NK-92 treated with Interleukin-12 subunit alpha and Interleukin-12 subunit beta, amount 100 ng/mL, for 24 hours (cell line): ENCODE measurements at regions not wholly inside any gene's neighbourhood (a gene's known extent, or its start where the extent isn't known, plus 50 kb on each side); places are given as distances from the start of the nearest gene placed in this dataset.

ENCODE experiments used
- DNase-seq: peaks from one replicate; lab custom pipeline; 2025; lab: John Stamatoyannopoulos, UW

- DNase-seq = no peak
Measured at GRCh38 chr2:7468955-7469354, 551.7 kb downstream of the RNF144A start.

GRCh38 chr2:7471185-7471584 lies 554.0 kb downstream of the RNF144A start:
- DNase-seq = no peak

GRCh38 chr2:7472465-7472864 lies 555.3 kb downstream of the RNF144A start:
- DNase-seq = no peak

DNA sequence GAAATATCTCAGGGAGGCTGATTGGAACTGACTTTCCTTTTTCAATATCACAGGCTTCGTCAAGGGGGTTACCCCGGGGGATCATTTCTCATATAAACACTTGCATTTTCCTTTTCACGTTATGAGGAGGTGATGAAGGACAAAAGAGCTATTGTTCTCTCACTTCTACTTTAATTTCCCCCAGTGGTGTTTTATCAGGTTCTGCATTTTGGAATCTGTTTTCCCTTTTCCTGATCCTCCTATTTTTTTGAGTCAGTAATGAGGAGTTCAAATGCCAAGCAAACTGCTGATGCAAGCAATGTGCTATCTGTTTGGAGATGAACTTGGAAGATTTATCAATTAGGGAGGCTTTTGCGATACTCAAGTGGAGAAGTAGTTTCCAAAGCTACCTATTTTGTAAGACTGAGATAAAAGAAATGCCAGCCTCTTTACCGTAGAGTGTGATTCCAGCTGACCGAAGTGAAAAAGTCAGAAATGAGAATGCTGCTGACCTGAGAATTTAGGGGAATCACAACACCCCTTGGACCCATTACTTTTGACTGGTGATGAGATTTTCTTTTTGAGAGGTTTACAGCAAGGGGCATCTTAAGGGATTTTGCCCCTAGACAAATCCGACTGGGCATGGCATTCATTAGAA lies 556.0 kb downstream of the RNF144A start:
- DNase-seq = no peak

- no peak for DNase-seq
Measured at GRCh38 chr2:7476371-7476770, 559.2 kb downstream of the RNF144A start.

GRCh38 chr2:7479603-7480002 lies 562.4 kb downstream of the RNF144A start:
- DNase-seq = no peak

DNA sequence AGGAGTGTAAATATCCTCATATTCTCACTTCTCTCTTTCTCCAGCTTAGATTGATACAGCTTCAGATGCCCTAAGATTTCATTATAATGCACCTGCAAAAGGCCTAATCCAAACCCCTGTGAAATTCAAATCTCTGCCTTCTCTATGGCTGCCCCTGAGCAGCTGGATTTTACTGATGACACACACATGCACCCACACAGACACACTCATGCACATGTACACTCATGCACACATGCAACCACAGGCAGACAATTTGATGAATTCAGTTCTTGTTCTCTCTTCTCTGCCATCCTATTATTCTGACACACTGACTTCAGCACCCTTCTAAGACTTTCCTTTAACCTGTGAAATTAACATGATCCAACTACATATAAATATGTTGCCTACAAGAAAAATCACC lies 563.2 kb downstream of the RNF144A start:
- no peak for DNase-seq

- no peak for DNase-seq
Measured at GRCh38 chr2:7490672-7491071, 573.5 kb downstream of the RNF144A start.

GRCh38 chr2:7492719-7493118 lies 575.5 kb downstream of the RNF144A start:
- DNase-seq = no peak

GRCh38 chr2:7497178-7497577 lies 580.0 kb downstream of the RNF144A start:
- DNase-seq = peak; percentile 21

- no peak for DNase-seq
Measured at GRCh38 chr2:7499018-7499417, 581.8 kb downstream of the RNF144A start.

DNA sequence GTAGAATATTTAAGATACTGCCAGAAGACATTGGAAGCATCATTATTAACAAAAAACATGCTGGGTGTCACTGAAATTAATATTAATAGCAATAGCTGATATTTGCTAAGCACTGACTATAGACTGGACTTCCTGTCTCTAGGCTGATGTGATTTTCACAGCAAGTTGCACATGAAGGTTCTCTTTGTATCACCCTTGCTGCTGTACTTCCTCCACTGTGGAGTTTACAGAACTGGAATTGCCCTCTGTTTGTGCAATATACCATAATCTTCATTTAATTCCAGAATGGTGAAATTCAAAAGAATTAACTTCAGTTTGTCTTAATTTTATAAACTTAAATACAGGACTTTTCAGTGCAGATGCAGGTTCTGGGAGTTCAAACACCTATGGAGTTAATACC lies 585.1 kb downstream of the RNF144A start:
- no peak for DNase-seq

- no peak for DNase-seq
Measured at GRCh38 chr2:7508296-7508943, 591.2 kb downstream of the RNF144A start.

GRCh38 chr2:7510353-7510752 lies 593.1 kb downstream of the RNF144A start:
- no peak for DNase-seq

DNA sequence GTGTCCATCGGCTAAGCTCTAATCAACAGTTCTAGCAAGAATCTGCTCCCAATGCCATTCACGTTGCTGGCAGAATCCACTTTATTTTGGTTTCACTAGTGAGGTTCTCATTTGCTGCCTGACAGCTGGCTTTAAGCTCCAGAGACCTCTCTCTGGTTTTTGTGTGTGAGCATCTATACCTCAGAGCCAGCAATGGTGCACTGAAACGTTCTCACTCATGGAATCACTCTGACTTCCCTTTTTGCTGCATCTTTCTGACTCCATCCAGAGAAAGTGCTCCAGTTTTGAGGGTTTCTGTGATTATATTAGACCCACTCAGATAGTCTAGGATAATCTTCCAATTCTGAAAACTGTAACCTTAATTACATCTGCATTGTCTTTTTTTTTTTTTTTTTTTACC lies 596.6 kb downstream of the RNF144A start:
- no peak for DNase-seq

- no peak for DNase-seq
Measured at GRCh38 chr2:7515327-7515726, 598.1 kb downstream of the RNF144A start.

DNA sequence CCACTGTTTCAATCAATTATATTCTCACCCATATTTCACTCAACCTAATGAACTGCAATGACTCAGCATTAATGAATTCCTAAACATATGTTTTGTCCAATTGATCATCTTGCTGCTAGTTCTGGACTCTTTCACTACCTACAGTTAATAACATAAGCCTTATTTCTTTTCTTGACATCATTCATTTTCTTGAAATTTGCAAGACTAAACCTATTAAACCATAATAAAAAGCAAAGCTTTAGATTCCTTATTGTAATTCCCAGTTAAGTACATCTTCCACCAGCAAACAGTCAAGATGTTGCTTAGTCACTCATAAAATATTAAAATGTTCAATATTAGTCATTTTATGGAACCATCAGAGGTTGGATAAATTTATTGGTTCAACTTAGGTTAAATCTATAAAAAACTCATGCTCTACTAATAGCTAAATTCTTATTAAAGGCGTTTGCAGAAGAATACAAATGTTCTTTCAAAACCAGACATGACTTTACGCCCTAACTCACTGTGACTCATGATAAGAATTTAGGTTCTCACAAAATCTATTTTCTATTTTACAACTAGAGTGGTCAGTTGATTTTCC lies 599.4 kb downstream of the RNF144A start:
- no peak for DNase-seq

- DNase-seq = no peak
Measured at GRCh38 chr2:7517088-7517487, 599.9 kb downstream of the RNF144A start.

GRCh38 chr2:7517851-7518250 lies 600.6 kb downstream of the RNF144A start:
- DNase-seq = no peak

DNA sequence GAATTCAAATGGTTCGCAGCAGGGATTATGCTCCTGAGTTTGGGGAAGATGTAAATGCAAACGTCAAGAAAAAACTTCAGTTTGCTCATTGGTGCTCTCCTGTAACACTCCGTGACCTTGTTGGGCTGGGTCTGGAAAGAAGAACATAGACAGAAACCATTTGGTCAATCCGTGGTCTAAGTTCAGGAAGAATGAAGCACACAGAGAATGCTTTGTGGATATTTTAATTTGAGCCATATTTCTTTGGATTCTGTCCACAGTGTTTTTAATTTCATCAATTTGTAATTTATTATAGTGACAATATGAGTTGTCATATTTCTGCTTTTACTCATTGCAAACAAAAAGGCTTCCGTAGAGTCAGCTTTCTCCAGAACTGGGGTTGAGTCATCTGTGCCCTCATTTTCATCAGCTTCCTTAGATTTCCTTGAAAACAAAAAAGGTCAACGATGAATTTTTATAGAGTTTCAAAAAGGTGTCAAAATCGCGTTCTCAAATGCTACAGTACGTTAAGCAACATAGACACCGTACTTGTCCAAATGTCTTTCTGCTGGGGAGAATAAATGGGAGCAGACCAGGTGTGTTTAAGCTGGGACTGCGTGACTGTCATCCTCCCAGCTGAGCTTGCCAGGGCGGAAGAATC lies 606.4 kb downstream of the RNF144A start:
- no peak for DNase-seq

DNA sequence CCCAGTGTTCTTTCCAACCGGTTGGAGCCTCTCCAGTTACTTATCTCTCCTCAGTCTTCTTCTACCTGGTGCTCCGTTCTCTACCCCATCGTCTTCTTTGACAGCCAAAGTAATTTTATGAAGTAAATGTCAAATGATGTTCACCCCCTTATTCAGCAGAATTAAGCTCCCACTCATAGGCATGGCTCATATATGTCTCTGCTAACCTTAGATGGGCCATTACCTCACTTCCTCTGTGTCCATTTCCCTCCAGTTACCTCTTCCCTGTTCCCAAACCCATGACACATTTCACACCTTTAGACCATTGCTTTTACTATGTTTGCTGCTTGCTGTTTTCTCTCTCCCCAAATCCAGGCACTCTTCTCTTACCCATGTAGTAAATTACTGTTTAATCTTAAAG lies 607.0 kb downstream of the RNF144A start:
- DNase-seq = no peak

- DNase-seq = no peak
Measured at GRCh38 chr2:7525746-7526145, 608.5 kb downstream of the RNF144A start.

GRCh38 chr2:7527165-7527722 lies 610.0 kb downstream of the RNF144A start:
- DNase-seq = no peak
